SK-N-SH treated with all-trans-retinoic acid at 6 μM for 48 hours (cell line): ENCODE measurements at regions not wholly inside any gene's neighbourhood (a gene's known extent, or its start where the extent isn't known, plus 50 kb on each side); places are given as distances from the start of the nearest gene placed in this dataset.

ENCODE experiments used
- ATAC-seq: fragments of 200-7000 bp; cut with Tn5 transposase; 3 replicates; pipeline ENCODE4 v1.9.1; 2020; ENCODE audit warnings: mild to moderate bottlenecking, moderate library complexity
- ARNTL ChIP-seq: fragments of 450-650 bp; formaldehyde crosslinking; IDR thresholded peaks from 2 replicates; pipeline ENCODE4 v1.5.0; 2020; ENCODE audit warnings: low read depth, mild to moderate bottlenecking, moderate library complexity, borderline replicate concordance
- CREB5 ChIP-seq: fragments of 250-450 bp; sonication (Bioruptor Pico); IDR thresholded peaks from 2 replicates; pipeline ENCODE4 v1.5.1; 2020; ENCODE audit warnings: low read depth, mild to moderate bottlenecking, moderate library complexity
- ESRRG ChIP-seq: fragments of 250-450 bp; sonication (Bioruptor Pico); IDR thresholded peaks from 2 replicates; pipeline ENCODE4 v1.6.1; 2021; ENCODE audit warnings: mild to moderate bottlenecking
- GLIS3 ChIP-seq: fragments of 250-450 bp; sonication (Bioruptor Pico); IDR thresholded peaks from 2 replicates; pipeline ENCODE4 v1.5.0; 2020; ENCODE audit warnings: mild to moderate bottlenecking, moderate library complexity
- ISL1 ChIP-seq: fragments of 250-450 bp; sonication (Bioruptor Pico); IDR thresholded peaks from 2 replicates; pipeline ENCODE4 v2.1.2; 2022; ENCODE audit warnings: mild to moderate bottlenecking, moderate library complexity
- OSR1 ChIP-seq: fragments of 250-450 bp; sonication (Bioruptor Pico); IDR thresholded peaks from 2 replicates; pipeline ENCODE4 v1.8.0; 2022; ENCODE audit warnings: moderate library complexity, mild to moderate bottlenecking, inconsistent platforms
- PPARA ChIP-seq: fragments of 250-450 bp; sonication (Bioruptor Pico); IDR thresholded peaks from 2 replicates; pipeline ENCODE4 v1.5.0; 2020; ENCODE audit warnings: mild to moderate bottlenecking, borderline replicate concordance
- RARB ChIP-seq: fragments of 250-450 bp; sonication (Bioruptor Pico); IDR thresholded peaks from 2 replicates; pipeline ENCODE4 v1.8.0; 2021; ENCODE audit warnings: mild to moderate bottlenecking, moderate library complexity
- SNAI2 ChIP-seq: fragments of 250-450 bp; sonication (Bioruptor Pico); IDR thresholded peaks from 2 replicates; pipeline ENCODE4 v1.5.0; 2020; ENCODE audit warnings: mild to moderate bottlenecking, moderate library complexity
- TCF4 ChIP-seq: fragments of 250-450 bp; sonication (Bioruptor Pico); IDR thresholded peaks from 2 replicates; pipeline ENCODE4 v1.8.0; 2021; ENCODE audit warnings: mild to moderate bottlenecking, moderate library complexity, borderline replicate concordance
- TOX ChIP-seq: fragments of 250-450 bp; sonication (Bioruptor Pico); IDR thresholded peaks from 2 replicates; pipeline ENCODE4 v1.8.0; 2021; ENCODE audit warnings: mild to moderate bottlenecking, moderate library complexity, borderline replicate concordance
- ZC3H10 ChIP-seq: fragments of 250-450 bp; sonication (Bioruptor Pico); IDR thresholded peaks from 2 replicates; pipeline ENCODE4 v1.5.1; 2021; ENCODE audit warnings: mild to moderate bottlenecking, moderate library complexity
- ZFP3 ChIP-seq: fragments of 250-450 bp; sonication (Bioruptor Pico); IDR thresholded peaks from 2 replicates; pipeline ENCODE4 v1.5.0; 2020; ENCODE audit warnings: mild to moderate bottlenecking, moderate library complexity
- ZFP30 ChIP-seq: fragments of 450-650 bp; formaldehyde crosslinking; IDR thresholded peaks from 2 replicates; pipeline ENCODE4 v1.5.0; 2022; ENCODE audit warnings: mild to moderate bottlenecking, moderate library complexity
- ZNF565 ChIP-seq: fragments of 450-650 bp; formaldehyde crosslinking; conservative IDR thresholded peaks from 2 replicates; pipeline ENCODE4 v1.5.0; 2020; ENCODE audit warnings: low read depth, mild to moderate bottlenecking, moderate library complexity
- ZNF70 ChIP-seq: fragments of 450-650 bp; formaldehyde crosslinking; IDR thresholded peaks from 2 replicates; pipeline ENCODE4 v1.5.0; 2020; ENCODE audit warnings: mild to moderate bottlenecking, moderate library complexity
- ZNF8 ChIP-seq: fragments of 450-650 bp; formaldehyde crosslinking; IDR thresholded peaks from 2 replicates; pipeline ENCODE4 v1.5.0; 2020; ENCODE audit warnings: mild to moderate bottlenecking, moderate library complexity
- TF ChIP-seq, protein P1 (sequence below): fragments of 250-450 bp; sonication (Bioruptor Pico); IDR thresholded peaks from 2 replicates; pipeline ENCODE4 v1.5.1; 2021; ENCODE audit warnings: mild to moderate bottlenecking, moderate library complexity
- TF ChIP-seq, protein P2 (sequence below): fragments of 250-450 bp; sonication (Bioruptor Pico); IDR thresholded peaks from 2 replicates; pipeline ENCODE4 v1.8.0; 2020; ENCODE audit warnings: mild to moderate bottlenecking, moderate library complexity, borderline replicate concordance
- TF ChIP-seq, protein P3 (sequence below): fragments of 250-450 bp; sonication (Bioruptor Pico); IDR thresholded peaks from 2 replicates; pipeline ENCODE4 v1.5.0; 2020; ENCODE audit warnings: mild to moderate bottlenecking, moderate library complexity

DNA sequence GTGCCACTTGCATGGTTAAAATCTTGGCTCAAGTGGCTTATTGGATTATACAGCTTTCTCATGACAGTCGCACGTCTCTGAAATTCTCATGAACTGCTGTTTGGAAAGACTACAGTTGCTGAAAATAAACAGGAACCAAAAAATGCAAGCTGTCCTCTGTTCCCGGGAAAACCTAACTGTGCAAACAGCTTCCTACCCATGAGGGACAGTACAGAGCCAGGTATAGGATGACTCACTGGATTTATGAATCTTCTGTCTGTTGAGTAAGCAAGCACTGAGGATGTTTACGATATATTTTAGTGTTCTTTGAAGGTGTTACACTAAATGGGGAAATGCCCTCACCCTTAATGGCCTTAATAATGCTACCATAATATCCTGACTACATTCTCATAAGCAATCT lies 380.3 kb upstream of the TNC start:
- no peak for ATAC-seq
- TF ChIP-seq TOX (no peak), ZNF8 (CRISPR knock-in tag) (no peak), ISL1 (CRISPR knock-in tag) (no peak), TCF4 (no peak)
- TF ChIP-seq, protein P1, sequence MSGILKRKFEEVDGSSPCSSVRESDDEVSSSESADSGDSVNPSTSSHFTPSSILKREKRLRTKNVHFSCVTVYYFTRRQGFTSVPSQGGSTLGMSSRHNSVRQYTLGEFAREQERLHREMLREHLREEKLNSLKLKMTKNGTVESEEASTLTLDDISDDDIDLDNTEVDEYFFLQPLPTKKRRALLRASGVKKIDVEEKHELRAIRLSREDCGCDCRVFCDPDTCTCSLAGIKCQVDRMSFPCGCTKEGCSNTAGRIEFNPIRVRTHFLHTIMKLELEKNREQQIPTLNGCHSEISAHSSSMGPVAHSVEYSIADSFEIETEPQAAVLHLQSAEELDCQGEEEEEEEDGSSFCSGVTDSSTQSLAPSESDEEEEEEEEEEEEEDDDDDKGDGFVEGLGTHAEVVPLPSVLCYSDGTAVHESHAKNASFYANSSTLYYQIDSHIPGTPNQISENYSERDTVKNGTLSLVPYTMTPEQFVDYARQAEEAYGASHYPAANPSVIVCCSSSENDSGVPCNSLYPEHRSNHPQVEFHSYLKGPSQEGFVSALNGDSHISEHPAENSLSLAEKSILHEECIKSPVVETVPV (CRISPR knock-in tag): no peak
- TF ChIP-seq, protein P2, sequence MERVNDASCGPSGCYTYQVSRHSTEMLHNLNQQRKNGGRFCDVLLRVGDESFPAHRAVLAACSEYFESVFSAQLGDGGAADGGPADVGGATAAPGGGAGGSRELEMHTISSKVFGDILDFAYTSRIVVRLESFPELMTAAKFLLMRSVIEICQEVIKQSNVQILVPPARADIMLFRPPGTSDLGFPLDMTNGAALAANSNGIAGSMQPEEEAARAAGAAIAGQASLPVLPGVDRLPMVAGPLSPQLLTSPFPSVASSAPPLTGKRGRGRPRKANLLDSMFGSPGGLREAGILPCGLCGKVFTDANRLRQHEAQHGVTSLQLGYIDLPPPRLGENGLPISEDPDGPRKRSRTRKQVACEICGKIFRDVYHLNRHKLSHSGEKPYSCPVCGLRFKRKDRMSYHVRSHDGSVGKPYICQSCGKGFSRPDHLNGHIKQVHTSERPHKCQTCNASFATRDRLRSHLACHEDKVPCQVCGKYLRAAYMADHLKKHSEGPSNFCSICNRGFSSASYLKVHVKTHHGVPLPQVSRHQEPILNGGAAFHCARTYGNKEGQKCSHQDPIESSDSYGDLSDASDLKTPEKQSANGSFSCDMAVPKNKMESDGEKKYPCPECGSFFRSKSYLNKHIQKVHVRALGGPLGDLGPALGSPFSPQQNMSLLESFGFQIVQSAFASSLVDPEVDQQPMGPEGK (CRISPR knock-in tag): no peak

GRCh38 chr9:115507148-115507547 lies 389.2 kb upstream of the TNC start:
- no peak for TF ChIP-seq ISL1 (CRISPR knock-in tag)
- TF ChIP-seq GLIS3: no peak
- no peak for TF ChIP-seq CREB5 (CRISPR knock-in tag)
- no peak for TF ChIP-seq ZFP3
- TF ChIP-seq ESRRG (CRISPR knock-in tag): no peak
- TF ChIP-seq PPARA (CRISPR knock-in tag): no peak
- TF ChIP-seq SNAI2: no peak
- ATAC-seq: no peak

- TF ChIP-seq, protein P1 (CRISPR knock-in tag): no peak
- TF ChIP-seq, all 23 proteins: peak for 0
Measured at GRCh38 chr9:115513148-115513547, 395.2 kb upstream of the TNC start.

GRCh38 chr9:115514454-115514853 lies 396.5 kb upstream of the TNC start:
- TF ChIP-seq GLIS3: no peak
- TF ChIP-seq ZFP30 (CRISPR knock-in tag): no peak
- no peak for TF ChIP-seq ZNF8 (CRISPR knock-in tag)
- TF ChIP-seq, all 23 proteins: peak for 0
- no peak for ATAC-seq

More at GRCh38 chr9:115513148-115513547, 395.2 kb upstream of the TNC start:
- ATAC-seq: no peak

DNA sequence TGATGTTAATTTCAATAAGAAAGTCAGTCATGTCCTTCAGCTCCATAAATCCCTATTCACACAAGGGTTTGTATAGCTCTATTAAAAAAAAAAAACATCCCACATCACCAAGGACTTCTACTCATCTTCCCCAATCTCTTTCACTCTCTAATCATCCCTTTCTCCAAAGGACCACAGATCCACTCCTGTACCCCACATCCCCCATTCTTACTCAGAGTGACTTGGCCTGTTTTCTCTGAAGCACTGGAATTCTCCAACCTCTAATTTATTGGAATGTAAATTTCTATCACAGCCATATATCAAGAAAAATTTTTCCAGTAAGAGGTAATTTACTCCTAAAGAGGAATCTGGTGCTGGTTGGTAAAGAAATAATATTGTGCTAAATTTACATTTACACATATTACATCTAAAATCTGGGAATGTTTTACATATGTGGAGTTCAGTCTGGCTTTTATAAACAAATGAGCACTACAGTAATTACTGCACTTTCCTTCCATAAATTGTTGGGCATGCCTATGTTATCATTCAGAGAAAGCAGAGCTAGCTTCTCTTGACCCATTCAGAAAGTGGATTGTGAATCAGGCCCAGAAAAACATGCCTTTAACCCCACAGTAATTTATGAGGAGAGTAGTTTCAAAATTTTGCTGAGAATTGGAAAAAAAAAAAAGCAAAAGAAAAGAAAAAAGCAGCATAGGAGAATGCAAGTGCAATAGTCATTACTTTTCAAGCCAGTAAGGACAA lies 399.5 kb upstream of the TNC start:
- peak; percentile 42; the same call in 2 of the 3 replicates for ATAC-seq

GRCh38 chr9:115520646-115521045 lies 402.7 kb upstream of the TNC start:
- TF ChIP-seq ZNF565: no peak
- no peak for TF ChIP-seq ZNF70 (CRISPR knock-in tag)
- TF ChIP-seq TCF4: no peak
- TF ChIP-seq, protein P2 (CRISPR knock-in tag): no peak
- no peak for TF ChIP-seq PPARA (CRISPR knock-in tag)
- TF ChIP-seq ZNF8 (CRISPR knock-in tag): no peak
- TF ChIP-seq ZC3H10 (CRISPR knock-in tag): no peak
- TF ChIP-seq ARNTL (CRISPR knock-in tag): no peak
- no peak for TF ChIP-seq ESRRG (CRISPR knock-in tag)
- TF ChIP-seq, protein P3, sequence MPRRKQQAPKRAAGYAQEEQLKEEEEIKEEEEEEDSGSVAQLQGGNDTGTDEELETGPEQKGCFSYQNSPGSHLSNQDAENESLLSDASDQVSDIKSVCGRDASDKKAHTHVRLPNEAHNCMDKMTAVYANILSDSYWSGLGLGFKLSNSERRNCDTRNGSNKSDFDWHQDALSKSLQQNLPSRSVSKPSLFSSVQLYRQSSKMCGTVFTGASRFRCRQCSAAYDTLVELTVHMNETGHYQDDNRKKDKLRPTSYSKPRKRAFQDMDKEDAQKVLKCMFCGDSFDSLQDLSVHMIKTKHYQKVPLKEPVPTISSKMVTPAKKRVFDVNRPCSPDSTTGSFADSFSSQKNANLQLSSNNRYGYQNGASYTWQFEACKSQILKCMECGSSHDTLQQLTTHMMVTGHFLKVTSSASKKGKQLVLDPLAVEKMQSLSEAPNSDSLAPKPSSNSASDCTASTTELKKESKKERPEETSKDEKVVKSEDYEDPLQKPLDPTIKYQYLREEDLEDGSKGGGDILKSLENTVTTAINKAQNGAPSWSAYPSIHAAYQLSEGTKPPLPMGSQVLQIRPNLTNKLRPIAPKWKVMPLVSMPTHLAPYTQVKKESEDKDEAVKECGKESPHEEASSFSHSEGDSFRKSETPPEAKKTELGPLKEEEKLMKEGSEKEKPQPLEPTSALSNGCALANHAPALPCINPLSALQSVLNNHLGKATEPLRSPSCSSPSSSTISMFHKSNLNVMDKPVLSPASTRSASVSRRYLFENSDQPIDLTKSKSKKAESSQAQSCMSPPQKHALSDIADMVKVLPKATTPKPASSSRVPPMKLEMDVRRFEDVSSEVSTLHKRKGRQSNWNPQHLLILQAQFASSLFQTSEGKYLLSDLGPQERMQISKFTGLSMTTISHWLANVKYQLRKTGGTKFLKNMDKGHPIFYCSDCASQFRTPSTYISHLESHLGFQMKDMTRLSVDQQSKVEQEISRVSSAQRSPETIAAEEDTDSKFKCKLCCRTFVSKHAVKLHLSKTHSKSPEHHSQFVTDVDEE (CRISPR knock-in tag): no peak
- no peak for TF ChIP-seq OSR1 (CRISPR knock-in tag)
- TF ChIP-seq RARB: no peak
- no peak for ATAC-seq

More for the DNA sequence above, 399.5 kb upstream of the TNC start:
- peak; percentile 38; the same call in 1 of the 2 replicates for TF ChIP-seq ISL1 (CRISPR knock-in tag)
- TF ChIP-seq ZFP30 (CRISPR knock-in tag): no peak
- no peak for TF ChIP-seq RARB
